DND-41 (cell line): ENCODE measurements at regions not wholly inside any gene's neighbourhood (a gene's known extent, or its start where the extent isn't known, plus 50 kb on each side); places are given as distances from the start of the nearest gene placed in this dataset.

Experiments used
- ATAC-seq: fragments of 200-7000 bp; cut with Tn5 transposase; 3 replicates; pipeline ENCODE4 v1.9.1; 2021; ENCODE audit warnings: low read depth; ENCODE audit not compliant: insufficient read depth
- DNase-seq: peaks from one replicate; pipeline ENCODE4 v3.0.0-alpha.2; 2020
- H2AFZ ChIP-seq: 2 replicates; pipeline ENCODE4 v1.6.0; 2012; ENCODE audit warnings: low read depth, low read length
- H3K27ac ChIP-seq: 2 replicates; pipeline ENCODE4 v1.5.1; 2012; ENCODE audit warnings: low read length, inconsistent platforms
- H3K27me3 ChIP-seq: fragments of 200-600 bp; sonication (generic); 2 replicates; pipeline ENCODE4 v1.6.0; 2012; ENCODE audit warnings: low read length, mild to moderate bottlenecking, inconsistent platforms; ENCODE audit not compliant: insufficient read depth, poor library complexity
- H3K36me3 ChIP-seq: 2 replicates; pipeline ENCODE4 v1.5.1; 2012; ENCODE audit warnings: low read length, inconsistent platforms; ENCODE audit not compliant: insufficient read depth
- H3K4me1 ChIP-seq: 2 replicates; pipeline ENCODE4 v1.5.1; 2012; ENCODE audit warnings: mild to moderate bottlenecking, low read length; ENCODE audit not compliant: insufficient read depth
- H3K4me2 ChIP-seq: 2 replicates; pipeline ENCODE4 v1.6.0; 2012; ENCODE audit warnings: mild to moderate bottlenecking, moderate library complexity, low read length, inconsistent platforms; ENCODE audit not compliant: insufficient read depth
- H3K4me3 ChIP-seq, 2 experiments: fragments of 200-600 bp in 1 of 2; shearing (Covaris generic) in 1 of 2; 2 replicates each; pipeline ENCODE4 v1.5.1; 2012 to 2016; ENCODE audit warnings: inconsistent platforms in 2 of 2, low read length in 2 of 2, mild to moderate bottlenecking in 2 of 2, low read depth in 1 of 2, moderate library complexity in 1 of 2
- H3K79me2 ChIP-seq: 2 replicates; pipeline ENCODE4 v1.6.0; 2012; ENCODE audit warnings: low read length, inconsistent platforms; ENCODE audit not compliant: insufficient read depth
- H3K9ac ChIP-seq: 2 replicates; pipeline ENCODE4 v1.6.0; 2012; ENCODE audit warnings: low read depth, mild to moderate bottlenecking, inconsistent platforms, low read length, moderate library complexity
- H3K9me3 ChIP-seq: 2 replicates; pipeline ENCODE4 v1.5.1; 2012; ENCODE audit warnings: low read length, moderate library complexity, mild to moderate bottlenecking, inconsistent platforms; ENCODE audit not compliant: insufficient read depth, severe bottlenecking
- H4K20me1 ChIP-seq: 2 replicates; pipeline ENCODE4 v1.6.0; 2012; ENCODE audit warnings: low read length; ENCODE audit not compliant: insufficient read depth
- CTCF ChIP-seq: IDR thresholded peaks from 2 replicates; pipeline ENCODE4 v1.5.1; 2012; ENCODE audit warnings: borderline replicate concordance, low read length, moderate library complexity, mild to moderate bottlenecking; ENCODE audit not compliant: poor library complexity, severe bottlenecking; ENCODE audit errors: extremely low read depth
- EZH2 ChIP-seq: IDR thresholded peaks from 3 replicates; pipeline ENCODE4 v1.6.1; 2012; ENCODE audit warnings: borderline replicate concordance, low read depth, mild to moderate bottlenecking, moderate library complexity, low read length, inconsistent platforms; ENCODE audit not compliant: severe bottlenecking

DNA sequence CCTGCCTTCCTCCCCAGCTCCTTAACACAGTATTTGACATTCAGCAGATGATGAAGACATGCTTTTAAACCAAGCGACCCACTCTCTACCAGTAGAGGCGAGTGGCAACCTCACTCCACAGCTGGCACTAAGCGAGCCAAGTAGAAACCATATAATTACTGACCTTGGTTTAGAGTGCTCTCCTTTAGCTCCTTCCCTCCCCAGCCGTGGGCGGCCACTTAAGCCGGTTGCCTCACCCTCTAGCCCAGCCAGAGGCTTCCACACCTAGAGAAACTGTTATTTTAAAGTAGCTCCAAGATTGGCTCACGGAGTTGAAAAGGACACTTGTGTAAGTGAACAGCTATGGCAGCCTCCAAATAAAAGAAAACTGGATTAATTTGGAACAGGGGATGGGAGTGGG is 109.1 kb upstream of the CRHR1 start:
- Histone ChIP-seq H3K27me3 (peaks cover 4% of the 10 kb centered on the region), H3K4me3 (no peak overlapping the region), H3K27ac (no peak overlapping the region), H3K9ac (no peak overlapping the region), H3K4me2 (no peak overlapping the region), H3K36me3 (no peaks in the 10 kb centered on the region), H3K4me1 (no peaks in the 10 kb centered on the region), H3K9me3 (no peaks in the 10 kb centered on the region), H4K20me1 (no peaks in the 10 kb centered on the region), H2AFZ (no peak overlapping the region), H3K79me2 (no peaks in the 10 kb centered on the region)
- TF ChIP-seq EZH2 (no peak), CTCF (no peak)
- DNase-seq = no peak
- no peak for ATAC-seq

DNA sequence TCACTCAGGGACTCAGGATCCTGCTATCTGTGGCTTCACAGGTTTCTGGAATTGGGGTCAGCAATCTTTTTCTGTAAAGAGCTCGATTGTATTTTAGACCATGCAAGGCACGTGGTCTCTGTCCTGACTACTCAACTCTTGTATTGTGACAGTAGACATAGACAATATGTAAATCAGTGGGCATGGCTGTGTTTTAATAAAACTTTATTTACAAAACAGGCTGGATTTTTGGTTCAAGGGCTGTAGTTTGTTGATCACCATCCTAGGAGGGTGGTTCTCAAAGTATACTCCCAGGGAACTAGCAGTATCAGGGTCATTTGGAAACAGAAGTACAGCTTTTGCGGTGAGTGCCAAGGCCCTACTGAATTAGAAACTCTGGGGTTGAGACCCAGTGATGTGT is 108.2 kb upstream of the CRHR1 start:
- no peaks in the 10 kb centered on the region for H3K4me1 ChIP-seq
- ATAC-seq (no peak), DNase-seq (no peak)
- H3K4me3 ChIP-seq = no peak overlapping the region
- no peak overlapping the region for H3K4me2 ChIP-seq
- H3K36me3 ChIP-seq = no peaks in the 10 kb centered on the region
- no peak overlapping the region for H3K27ac ChIP-seq
- TF ChIP-seq CTCF (no peak), EZH2 (no peak)
- no peak overlapping the region for H2AFZ ChIP-seq
- H3K9me3 ChIP-seq = no peaks in the 10 kb centered on the region
- no peaks in the 10 kb centered on the region for H4K20me1 ChIP-seq
- peaks cover 4% of the 10 kb centered on the region for H3K27me3 ChIP-seq
- H3K9ac ChIP-seq = no peak overlapping the region
- H3K79me2 ChIP-seq = no peaks in the 10 kb centered on the region

GRCh38 chr17:45676695-45677094 is 107.4 kb upstream of the CRHR1 start:
- H4K20me1 ChIP-seq = no peaks in the 10 kb centered on the region
- ATAC-seq = no peak
- no peak overlapping the region for H3K4me3 ChIP-seq
- H3K79me2 ChIP-seq = no peaks in the 10 kb centered on the region
- H3K36me3 ChIP-seq = no peaks in the 10 kb centered on the region
- no peak for TF ChIP-seq CTCF
- no peak for TF ChIP-seq EZH2
- no peak for DNase-seq
- H3K9me3 ChIP-seq = no peaks in the 10 kb centered on the region
- no peak overlapping the region for H3K4me2 ChIP-seq
- H2AFZ ChIP-seq = no peak overlapping the region
- H3K4me1 ChIP-seq = no peaks in the 10 kb centered on the region
- peaks cover 4% of the 10 kb centered on the region for H3K27me3 ChIP-seq
- no peak overlapping the region for H3K27ac ChIP-seq
- H3K9ac ChIP-seq = no peak overlapping the region

- ATAC-seq (no peak), DNase-seq (no peak)
- Histone ChIP-seq H3K79me2 (no peaks in the 10 kb centered on the region), H3K9me3 (no peaks in the 10 kb centered on the region), H3K4me2 (no peak overlapping the region), H3K27me3 (peaks cover 4% of the 10 kb centered on the region), H3K36me3 (no peaks in the 10 kb centered on the region), H3K9ac (no peak overlapping the region), H3K4me3 (no peak overlapping the region), H4K20me1 (no peaks in the 10 kb centered on the region), H3K4me1 (no peaks in the 10 kb centered on the region), H2AFZ (no peak overlapping the region), H3K27ac (no peak overlapping the region)
- TF ChIP-seq CTCF (no peak), EZH2 (no peak)
These were observed 106.3 kb upstream of the CRHR1 start for GRCh38 chr17:45677770-45678169.
